ENCODE measurements at regions not wholly inside any gene's neighbourhood (a gene's known extent, or its start where the extent isn't known, plus 50 kb on each side); places are given as distances from the start of the nearest gene placed in this dataset.
A peak's percentile ranks its signal among the peaks of the same experiment; 100 is the strongest.
"Not testable (repeated sequence)": the region's sequence is repeated elsewhere in the genome, so short reads cannot be mapped to it uniquely, and the experiment has no call there.

- no peak for DNase-seq
Observed at GRCh38 chr3:8266730-8267131, 234.9 kb upstream of the LMCD1 start.

GRCh38 chr3:8273479-8273878 lies 228.1 kb upstream of the LMCD1 start:
- no peak for DNase-seq

GRCh38 chr3:8276056-8276455 lies 225.6 kb upstream of the LMCD1 start:
- DNase-seq: no peak

GRCh38 chr3:8276506-8276905 lies 225.1 kb upstream of the LMCD1 start:
- DNase-seq: no peak

- DNase-seq: no peak
Observed at GRCh38 chr3:8278448-8278847, 223.2 kb upstream of the LMCD1 start.

GRCh38 chr3:8279476-8279875 lies 222.1 kb upstream of the LMCD1 start:
- no peak for DNase-seq

GRCh38 chr3:8279886-8280550 lies 221.6 kb upstream of the LMCD1 start:
- DNase-seq: no peak

GRCh38 chr3:8282541-8283165 lies 219.0 kb upstream of the LMCD1 start:
- no peak for DNase-seq

- no peak for DNase-seq
Observed at GRCh38 chr3:8283193-8283592, 218.4 kb upstream of the LMCD1 start.

GRCh38 chr3:8286086-8286485 lies 215.5 kb upstream of the LMCD1 start:
- DNase-seq: no peak

GRCh38 chr3:8286749-8287148 lies 214.9 kb upstream of the LMCD1 start:
- DNase-seq: no peak

- DNase-seq: no peak
Observed at GRCh38 chr3:8290611-8291010, 211.0 kb upstream of the LMCD1 start.

- DNase-seq: no peak
Observed at GRCh38 chr3:8296461-8296860, 205.2 kb upstream of the LMCD1 start.

GRCh38 chr3:8298021-8298954 lies 203.3 kb upstream of the LMCD1 start:
- no peak for DNase-seq

- DNase-seq: peak; percentile 45
Observed at GRCh38 chr3:8301977-8302735, 199.5 kb upstream of the LMCD1 start.

- DNase-seq: no peak
Observed at GRCh38 chr3:8303466-8303865, 198.2 kb upstream of the LMCD1 start.

- no peak for DNase-seq
Observed at GRCh38 chr3:8305371-8305770, 196.3 kb upstream of the LMCD1 start.

- DNase-seq: no peak
Observed at GRCh38 chr3:8307545-8308110, 194.0 kb upstream of the LMCD1 start.

- DNase-seq: no peak
Observed at GRCh38 chr3:8311321-8311720, 190.3 kb upstream of the LMCD1 start.

GRCh38 chr3:8312685-8313084 lies 188.9 kb upstream of the LMCD1 start:
- no peak for DNase-seq

- no peak for DNase-seq
Observed at GRCh38 chr3:8313560-8314267, 187.9 kb upstream of the LMCD1 start.

- DNase-seq: not testable (repeated sequence)
Observed at GRCh38 chr3:8315526-8315925, 186.1 kb upstream of the LMCD1 start.
